BE2C (cell line): ENCODE measurements at regions not wholly inside any gene's neighbourhood (a gene's known extent, or its start where the extent isn't known, plus 50 kb on each side); places are given as distances from the start of the nearest gene placed in this dataset.

Experiments used
- DNase-seq: peaks from one replicate; pipeline ENCODE4 v3.0.0-alpha.2; 2020
- H3K27me3 ChIP-seq: fragments of 250-450 bp; sonication (Bioruptor Pico); 2 replicates; pipeline ENCODE4 v1.5.1; 2020; ENCODE audit warnings: mild to moderate bottlenecking
- H3K36me3 ChIP-seq: fragments of 250-450 bp; sonication (Bioruptor Pico); 2 replicates; pipeline ENCODE4 v1.5.1; 2020; ENCODE audit warnings: mild to moderate bottlenecking
- H3K4me1 ChIP-seq: fragments of 250-450 bp; sonication (Bioruptor Pico); 2 replicates; pipeline ENCODE4 v1.5.1; 2020
- H3K4me3 ChIP-seq: 2 replicates; pipeline ENCODE4 v1.5.1; 2011; ENCODE audit warnings: low read depth, low read length
- H3K9me3 ChIP-seq: fragments of 250-450 bp; sonication (Bioruptor Pico); 2 replicates; pipeline ENCODE4 v1.5.1; 2020
- CTCF ChIP-seq: IDR thresholded peaks from 2 replicates; pipeline ENCODE4 v1.5.1; 2012; ENCODE audit warnings: mild to moderate bottlenecking, low read depth, low read length

GRCh38 chr10:57249615-57250281, 888.7 kb upstream of the ZWINT start:
- H3K27me3 ChIP-seq = no peaks in the 10 kb centered on the region
- TF ChIP-seq CTCF = no peak

GRCh38 chr10:57247271-57247670, 886.2 kb upstream of the ZWINT start:
- Histone ChIP-seq H3K9me3 (no peaks in the 10 kb centered on the region), H3K4me1 (no peaks in the 10 kb centered on the region), H3K36me3 (no peaks in the 10 kb centered on the region), H3K4me3 (no peak overlapping the region), H3K27me3 (no peaks in the 10 kb centered on the region)
- DNase-seq = no peak
- TF ChIP-seq CTCF = no peak

More at GRCh38 chr10:57249615-57250281, 888.7 kb upstream of the ZWINT start:
- Histone ChIP-seq H3K4me1 (no peaks in the 10 kb centered on the region), H3K36me3 (no peaks in the 10 kb centered on the region), H3K9me3 (no peaks in the 10 kb centered on the region), H3K4me3 (no peak overlapping the region)
- peak; percentile 4 for DNase-seq

- Histone ChIP-seq H3K9me3 (no peaks in the 10 kb centered on the region), H3K4me1 (no peaks in the 10 kb centered on the region), H3K27me3 (no peaks in the 10 kb centered on the region), H3K36me3 (no peaks in the 10 kb centered on the region), H3K4me3 (no peak overlapping the region)
- TF ChIP-seq CTCF = no peak
- no peak for DNase-seq
Measured at GRCh38 chr10:57225920-57226319, 864.9 kb upstream of the ZWINT start.

GRCh38 chr10:57224811-57225210, 863.8 kb upstream of the ZWINT start:
- Histone ChIP-seq H3K9me3 (no peaks in the 10 kb centered on the region), H3K4me1 (no peaks in the 10 kb centered on the region), H3K27me3 (no peaks in the 10 kb centered on the region), H3K4me3 (no peak overlapping the region), H3K36me3 (no peaks in the 10 kb centered on the region)
- no peak for TF ChIP-seq CTCF
- no peak for DNase-seq

- no peak for TF ChIP-seq CTCF
- Histone ChIP-seq H3K9me3 (no peaks in the 10 kb centered on the region), H3K4me1 (no peaks in the 10 kb centered on the region), H3K36me3 (no peaks in the 10 kb centered on the region), H3K27me3 (no peaks in the 10 kb centered on the region), H3K4me3 (no peak overlapping the region)
- DNase-seq = no peak
Measured at GRCh38 chr10:57222603-57223002, 861.5 kb upstream of the ZWINT start.

- TF ChIP-seq CTCF = no peak
- no peaks in the 10 kb centered on the region for H3K27me3 ChIP-seq
- no peak for DNase-seq
Measured at GRCh38 chr10:57222129-57222528, 861.1 kb upstream of the ZWINT start.

More at GRCh38 chr10:57222129-57222528, 861.1 kb upstream of the ZWINT start:
- H3K9me3 ChIP-seq = no peaks in the 10 kb centered on the region
- H3K4me1 ChIP-seq = no peaks in the 10 kb centered on the region
- H3K36me3 ChIP-seq = no peaks in the 10 kb centered on the region
- no peak overlapping the region for H3K4me3 ChIP-seq
